Esophagus muscularis mucosa (tissue), 4 donors: ENCODE measurements at regions not wholly inside any gene's neighbourhood (a gene's known extent, or its start where the extent isn't known, plus 50 kb on each side); places are given as distances from the start of the nearest gene placed in this dataset.

Source experiments
- CTCF ChIP-seq, 3 experiments: fragments of 200-600 bp in 2 of 3; fragments of 450-650 bp in 1 of 3; sonication (generic) in 2 of 3; IDR thresholded peaks; one replicate each; pipeline ENCODE4 v1.5.1; 2017 to 2019; ENCODE audit warnings: antibody characterized with exemption in 3 of 3, mild to moderate bottlenecking in 2 of 3, moderate library complexity in 1 of 3
- EP300 ChIP-seq: sonication (generic); formaldehyde crosslinking; IDR thresholded peaks from one replicate; pipeline ENCODE4 v1.6.1; 2017; ENCODE audit warnings: antibody characterized with exemption
- POLR2A ChIP-seq: fragments of 450-650 bp; IDR thresholded peaks from one replicate; pipeline ENCODE4 v1.6.1; 2017; ENCODE audit warnings: antibody characterized with exemption, moderate library complexity, mild to moderate bottlenecking, low read depth

GRCh38 chr16:5235119-5235518, 137.5 kb upstream of the EEF2KMT start:
- TF ChIP-seq CTCF (IDR thresholded peaks at IDR 0.05) (no peak), EP300 (no peak), POLR2A (no peak)
